Astrocyte (in vitro differentiated cells and primary cell): ENCODE measurements at regions not wholly inside any gene's neighbourhood (a gene's known extent, or its start where the extent isn't known, plus 50 kb on each side); places are given as distances from the start of the nearest gene placed in this dataset.

Experiments used
- CTCF ChIP-seq: IDR thresholded peaks from 2 replicates; pipeline ENCODE4 v1.5.1; 2011; ENCODE audit warnings: low read depth, mild to moderate bottlenecking, inconsistent platforms, low read length, moderate library complexity; ENCODE audit not compliant: insufficient read depth
- EZH2 ChIP-seq: IDR thresholded peaks from 2 replicates; pipeline ENCODE4 v1.6.1; 2012; ENCODE audit warnings: mild to moderate bottlenecking, low read length, inconsistent platforms; ENCODE audit not compliant: insufficient read depth

GRCh38 chr2:237150186-237150585 is 64.5 kb downstream of the COPS8 start:
- TF ChIP-seq CTCF (no peak), EZH2 (no peak)
